HG03460 (cell line): ENCODE measurements at regions not wholly inside any gene's neighbourhood (a gene's known extent, or its start where the extent isn't known, plus 50 kb on each side); places are given as distances from the start of the nearest gene placed in this dataset.
A peak's percentile ranks its signal among the peaks of the same experiment; 100 is the strongest.

Experiments used
- ATAC-seq: cut with Tn5 transposase; IDR thresholded peaks from one replicate; pipeline ENCODE4 v1.9.1; 2021; ENCODE audit not compliant: unreplicated experiment

DNA sequence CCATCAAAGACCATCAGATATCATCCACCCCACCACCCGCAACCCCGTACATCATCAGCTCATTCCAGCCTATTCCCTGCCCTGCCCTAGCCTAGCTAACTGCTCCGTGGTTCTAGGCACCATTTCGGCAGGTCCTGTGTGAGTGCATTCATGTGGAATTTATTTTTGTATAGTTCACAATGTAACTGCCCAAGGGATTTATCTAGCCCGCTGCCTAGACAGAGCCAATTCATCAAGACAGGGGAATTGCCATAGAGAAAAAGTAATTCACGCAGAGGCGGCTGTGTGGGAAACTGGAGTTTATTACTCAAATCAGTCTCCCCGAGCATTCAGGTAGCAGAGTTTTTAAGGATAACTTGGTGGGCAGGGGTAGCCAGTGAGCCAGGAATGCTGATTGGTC, 109.2 kb upstream of the UBL3 start:
- no peak for ATAC-seq

DNA sequence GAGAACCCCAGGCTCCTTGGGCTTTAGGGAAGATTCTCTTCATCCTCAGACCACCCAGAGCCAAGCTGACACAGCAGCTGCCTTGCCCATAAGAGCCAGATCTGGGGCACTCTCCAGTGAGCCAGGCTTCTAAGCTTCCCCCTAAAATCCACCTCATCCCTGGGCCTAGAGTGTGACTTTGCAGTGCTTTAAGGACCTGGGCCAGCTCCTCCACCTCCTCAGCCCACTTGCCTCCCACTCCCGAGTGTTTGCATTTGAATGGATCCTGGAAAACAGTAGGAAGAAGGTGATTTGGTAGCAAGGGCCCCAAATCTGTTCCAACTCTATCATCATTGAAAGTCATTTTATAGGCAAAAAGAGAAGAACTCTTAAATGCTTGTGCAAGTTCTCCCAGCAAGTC, 108.7 kb upstream of the UBL3 start:
- ATAC-seq: no peak

DNA sequence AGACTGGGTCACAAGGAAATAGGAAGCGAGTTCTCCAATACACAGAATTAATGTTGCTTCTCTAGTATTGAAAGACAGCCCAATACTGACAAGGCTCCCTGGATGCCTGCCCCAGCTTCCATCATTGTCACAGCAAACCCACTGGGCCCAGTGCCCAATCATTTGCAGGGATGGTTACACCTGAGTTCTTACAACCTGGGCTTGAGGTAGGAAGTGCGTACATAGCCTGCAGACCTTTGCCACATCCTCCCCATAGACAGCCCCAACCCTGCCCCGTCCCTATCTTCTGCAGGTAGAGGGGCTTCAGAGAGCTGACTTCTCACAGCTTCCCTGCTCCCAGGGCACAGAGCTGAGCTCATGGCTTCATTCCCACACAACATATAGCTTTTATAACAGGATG, 108.1 kb upstream of the UBL3 start:
- no peak for ATAC-seq

DNA sequence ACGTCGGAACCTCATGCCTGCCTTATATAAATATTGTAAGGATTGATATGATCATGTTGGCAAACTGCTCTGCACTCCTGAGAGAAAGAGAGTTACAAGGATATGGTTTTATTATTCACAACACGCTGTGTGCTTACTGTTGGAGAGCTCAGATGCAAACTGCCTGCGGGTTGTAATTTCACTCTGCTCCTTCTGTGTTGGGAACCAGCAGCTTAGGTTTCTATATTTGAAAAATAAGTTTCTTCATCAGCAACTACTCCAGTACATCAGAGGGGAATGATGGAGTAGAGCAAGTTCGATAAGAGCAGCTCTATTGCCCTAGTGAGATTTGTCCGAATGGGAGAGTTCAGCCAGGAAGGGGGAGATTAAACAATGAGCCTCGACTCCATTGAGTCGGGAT, 106.9 kb upstream of the UBL3 start:
- no peak for ATAC-seq

DNA sequence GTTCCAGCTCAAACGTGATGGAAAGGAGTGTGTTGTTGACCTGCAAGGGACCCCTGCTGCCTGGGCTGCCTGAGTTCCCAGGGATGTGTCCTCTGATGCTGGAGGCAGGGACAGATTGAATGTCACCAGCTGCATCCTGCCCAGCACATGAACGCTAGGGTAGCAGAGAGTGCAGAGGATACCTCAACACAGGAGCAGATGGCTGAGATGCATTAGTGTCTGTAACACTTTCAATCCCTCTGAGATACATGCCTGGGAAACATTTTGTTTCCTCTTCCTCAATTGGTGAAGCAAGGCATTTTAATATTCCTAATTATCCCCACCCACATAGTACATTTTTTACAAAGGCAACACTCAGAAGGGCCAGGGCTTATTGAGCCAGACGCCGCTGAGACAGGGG, 106.4 kb upstream of the UBL3 start:
- ATAC-seq: no peak

DNA sequence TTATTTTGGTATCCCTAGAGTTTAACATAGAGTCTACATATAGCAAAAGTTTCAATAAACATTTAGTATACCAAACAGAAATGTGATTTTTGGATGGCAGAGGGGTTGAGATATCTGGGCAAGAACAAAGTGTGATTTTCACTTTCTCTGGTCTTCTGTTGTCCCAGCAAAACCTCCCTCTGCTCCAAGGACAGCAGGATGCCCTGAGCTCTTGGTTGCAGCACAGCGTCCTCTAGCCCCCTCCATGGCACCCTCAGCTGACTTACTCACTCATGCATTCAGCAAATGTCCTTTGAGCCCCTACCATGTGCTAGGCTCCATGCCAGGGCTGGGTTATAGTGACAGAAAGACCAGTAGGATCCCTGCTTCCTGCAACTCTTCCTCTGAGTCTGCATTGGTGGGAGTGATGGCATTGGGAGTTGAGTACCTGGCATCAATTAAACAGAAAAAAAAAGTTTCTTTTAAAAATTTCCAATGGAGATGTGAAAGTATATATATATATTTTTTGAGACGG, 104.8 kb upstream of the UBL3 start:
- ATAC-seq: no peak

DNA sequence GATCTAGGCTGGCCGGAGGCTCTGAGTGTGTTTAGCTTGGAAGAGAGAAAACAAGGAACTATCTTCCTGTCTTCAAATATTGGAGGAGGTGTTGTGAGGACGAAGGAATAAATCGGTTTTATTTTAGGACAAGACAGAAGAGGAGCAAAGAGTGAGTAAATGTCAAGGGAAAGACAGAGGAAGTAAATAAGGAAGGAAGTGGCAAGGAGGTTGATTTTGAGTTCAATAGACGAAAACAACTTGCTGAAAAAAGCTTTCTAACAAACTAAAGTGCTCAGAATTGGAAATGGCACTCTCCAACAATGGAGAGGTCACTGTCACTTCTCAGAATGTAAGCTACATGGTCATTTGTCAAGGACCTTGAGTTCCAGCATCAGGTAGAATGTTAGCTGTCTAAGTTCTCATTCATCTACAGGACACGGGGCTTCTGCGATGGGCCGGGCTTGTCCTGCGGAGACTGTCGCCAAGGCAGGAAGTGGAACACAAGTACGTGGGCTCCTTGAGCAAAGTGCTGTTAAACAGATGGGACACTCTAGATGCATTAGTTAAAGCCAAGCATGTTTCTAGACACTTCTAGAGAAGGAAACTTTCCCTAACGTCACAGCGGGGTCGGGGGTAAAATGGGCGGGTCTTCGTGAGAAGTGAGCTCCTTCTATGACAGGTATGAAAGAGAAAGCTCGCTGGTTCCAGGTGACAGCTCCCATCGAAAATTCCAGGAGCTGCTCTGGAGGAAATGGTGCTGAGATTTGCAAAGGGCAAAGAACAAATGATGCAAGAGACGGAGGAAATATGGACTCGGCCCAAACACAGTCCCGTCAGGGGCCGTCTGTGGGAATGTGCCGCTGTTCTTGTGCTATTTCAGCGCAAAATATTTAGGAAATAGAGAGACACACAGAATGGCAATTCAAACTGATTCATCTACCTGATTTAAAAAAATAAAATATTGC, 103.9 kb upstream of the UBL3 start:
- no peak for ATAC-seq

DNA sequence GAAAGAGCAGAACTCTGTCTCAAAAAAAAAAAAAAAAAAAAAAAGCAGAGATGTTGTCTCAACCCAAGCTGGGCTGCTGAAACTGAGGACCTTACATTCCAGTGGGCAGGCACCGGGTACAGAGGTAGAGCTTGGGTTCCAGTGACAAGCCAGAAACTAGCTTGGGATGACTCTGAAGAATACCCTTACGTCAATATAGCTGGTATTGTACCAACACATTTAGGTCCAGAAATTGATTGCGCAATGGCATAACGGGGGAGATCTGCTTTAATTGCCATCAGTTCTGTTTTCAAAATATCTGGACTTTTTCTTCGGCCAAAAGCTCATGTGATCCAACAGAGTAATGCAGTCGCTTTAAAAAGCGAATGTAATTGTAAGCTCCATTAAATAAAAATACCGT, 103.1 kb upstream of the UBL3 start:
- ATAC-seq: no peak

DNA sequence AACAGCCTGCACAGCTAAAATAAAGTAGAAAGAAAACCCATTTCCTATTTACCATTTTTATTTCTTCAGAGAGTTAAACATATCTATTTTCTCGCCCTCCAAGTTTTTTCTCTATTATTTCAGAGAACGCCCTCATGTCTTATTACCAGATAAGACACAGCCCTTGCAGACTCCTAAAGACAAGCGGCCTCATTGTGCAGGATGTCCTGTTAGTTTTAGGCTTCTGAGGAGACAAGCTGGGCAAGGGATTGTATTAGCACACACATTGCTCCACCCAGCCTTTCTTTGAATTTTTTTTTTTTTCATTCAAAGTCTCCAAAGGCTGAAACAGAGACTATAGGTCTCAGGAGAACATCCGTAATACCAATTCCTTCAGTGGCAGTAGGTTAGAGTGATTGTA, 101.8 kb upstream of the UBL3 start:
- no peak for ATAC-seq

DNA sequence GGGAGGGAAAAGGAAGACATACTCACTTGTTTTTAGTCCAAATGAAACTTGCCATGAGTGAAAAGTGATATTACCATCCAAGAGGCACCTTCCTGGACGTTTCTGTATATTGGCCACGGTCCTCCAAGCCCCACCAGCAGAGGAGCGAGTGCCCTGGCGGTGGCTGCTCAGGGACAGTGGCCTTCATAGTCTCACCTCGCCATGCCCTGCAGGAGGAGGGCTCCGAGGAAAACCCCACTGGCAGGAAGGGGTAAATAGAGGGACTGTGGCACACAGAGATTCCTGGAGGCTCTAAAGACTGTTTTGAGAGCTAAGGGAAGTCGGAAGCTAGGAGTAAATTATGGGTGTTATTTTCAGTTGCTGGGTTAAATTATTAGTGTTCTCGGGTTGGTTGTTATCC, 98.4 kb upstream of the UBL3 start:
- no peak for ATAC-seq

DNA sequence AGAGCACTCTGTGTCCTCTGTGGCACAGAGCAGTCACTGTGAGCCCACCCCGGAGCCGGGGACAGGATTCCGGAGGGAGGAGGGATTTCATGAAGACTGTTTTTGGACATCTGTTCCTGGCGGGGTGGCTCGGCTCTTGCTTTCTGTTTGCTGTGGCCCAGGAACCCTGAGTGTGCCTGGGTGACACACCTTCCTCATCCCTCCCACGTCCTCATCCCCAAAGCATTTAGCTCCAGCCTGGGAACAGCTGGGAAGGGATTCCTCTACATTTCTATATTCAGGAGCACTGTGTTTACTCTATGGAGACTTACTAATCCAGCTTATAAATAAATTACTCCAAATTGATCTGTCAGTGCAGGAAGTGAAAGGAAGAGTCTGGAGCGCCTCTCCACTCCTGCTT, 97.8 kb upstream of the UBL3 start:
- ATAC-seq: no peak

DNA sequence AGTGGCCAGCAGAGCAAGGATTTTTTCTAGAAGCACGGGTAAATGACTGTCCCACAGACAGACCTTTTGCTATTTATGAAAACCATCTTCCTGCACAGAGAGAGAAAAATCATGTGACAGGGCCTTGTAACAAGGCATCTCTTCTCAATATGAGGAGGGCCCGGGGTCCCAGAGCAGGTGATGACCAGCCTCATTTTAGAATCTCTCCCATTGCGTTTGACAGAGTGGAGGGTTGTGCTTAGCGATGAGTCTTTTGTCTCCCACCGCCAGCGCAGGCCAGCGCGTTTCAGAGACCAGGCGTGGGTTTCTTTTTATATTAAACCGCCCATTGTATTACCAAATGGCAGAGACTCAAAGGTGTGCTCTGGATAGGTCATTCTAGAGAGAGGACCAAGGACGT, 97.4 kb upstream of the UBL3 start:
- ATAC-seq: no peak

DNA sequence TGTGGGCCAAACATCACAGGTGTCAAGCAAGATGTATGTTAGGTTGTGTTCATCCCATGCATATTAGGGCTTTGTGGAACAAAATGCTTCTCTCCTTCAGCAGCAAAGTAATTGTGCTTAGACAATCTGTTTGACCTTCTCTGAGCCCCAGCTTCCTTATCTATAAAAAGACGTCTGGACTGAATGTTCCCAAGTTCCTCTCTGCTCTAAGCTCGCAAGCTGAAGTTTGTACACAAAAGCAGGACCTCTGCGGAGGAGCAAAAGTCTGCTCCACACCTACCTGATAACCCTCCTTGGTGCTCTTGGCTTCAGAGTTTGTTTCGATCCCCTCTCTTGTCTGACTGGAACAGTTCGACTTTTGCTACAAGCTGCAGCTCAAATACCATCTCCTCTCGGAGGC, 95.7 kb upstream of the UBL3 start:
- ATAC-seq: no peak

DNA sequence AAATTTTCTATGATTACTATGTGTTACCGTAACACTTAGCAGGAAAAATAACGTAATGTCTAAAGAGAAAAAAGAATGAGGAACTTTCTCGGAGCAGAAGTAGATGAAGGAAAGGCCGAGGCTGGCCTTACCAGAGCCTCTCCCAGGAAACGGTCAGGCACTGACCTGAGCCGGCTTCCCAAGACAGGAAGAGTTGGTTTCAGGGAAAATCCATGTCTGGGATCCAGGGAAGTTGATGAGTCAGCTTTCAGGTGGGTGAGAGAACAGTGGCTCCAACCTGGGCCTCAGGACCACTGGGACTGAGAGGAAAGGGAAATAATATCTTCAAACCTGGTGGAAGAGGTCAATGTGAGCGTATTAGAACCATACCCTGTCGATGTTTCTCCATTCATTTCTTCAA, 93.3 kb upstream of the UBL3 start:
- no peak for ATAC-seq

DNA sequence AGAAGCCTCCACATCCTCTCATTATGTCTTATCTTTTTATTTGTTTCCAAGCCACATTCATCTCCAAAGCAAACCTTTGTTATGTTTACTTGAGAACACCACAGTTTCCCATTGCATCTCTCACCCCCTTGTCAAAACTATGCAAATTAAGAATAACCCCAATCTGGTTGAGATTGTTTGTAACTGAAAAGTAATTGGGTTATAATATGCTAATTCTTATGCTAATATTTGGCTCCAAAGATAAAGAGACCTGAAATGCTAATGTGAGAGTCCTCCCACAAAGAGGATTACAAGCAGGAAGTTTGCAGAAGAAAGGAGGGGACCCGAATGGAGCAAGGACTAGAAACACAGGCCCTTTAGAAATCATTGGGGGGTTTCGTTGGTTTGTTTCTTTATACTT, 92.9 kb upstream of the UBL3 start:
- no peak for ATAC-seq

DNA sequence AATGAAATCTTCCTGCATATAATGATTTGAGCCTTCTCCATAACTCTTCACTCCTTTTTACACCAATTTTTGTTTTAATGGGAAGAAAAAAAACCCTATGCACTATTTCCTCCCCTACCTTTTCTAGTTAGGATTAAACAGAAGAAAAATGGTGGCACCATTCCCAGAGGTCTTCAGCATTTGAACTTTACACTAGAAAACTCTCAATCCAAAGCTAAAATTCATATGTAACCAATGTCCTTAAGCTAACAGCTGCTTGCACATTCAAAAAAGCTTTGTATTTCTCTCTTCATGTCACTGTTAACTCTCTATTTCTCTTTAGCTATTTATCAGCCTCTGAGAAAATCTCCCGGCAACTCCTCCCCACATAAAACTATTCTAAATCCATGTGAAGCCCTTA, 90.3 kb upstream of the UBL3 start:
- no peak for ATAC-seq

DNA sequence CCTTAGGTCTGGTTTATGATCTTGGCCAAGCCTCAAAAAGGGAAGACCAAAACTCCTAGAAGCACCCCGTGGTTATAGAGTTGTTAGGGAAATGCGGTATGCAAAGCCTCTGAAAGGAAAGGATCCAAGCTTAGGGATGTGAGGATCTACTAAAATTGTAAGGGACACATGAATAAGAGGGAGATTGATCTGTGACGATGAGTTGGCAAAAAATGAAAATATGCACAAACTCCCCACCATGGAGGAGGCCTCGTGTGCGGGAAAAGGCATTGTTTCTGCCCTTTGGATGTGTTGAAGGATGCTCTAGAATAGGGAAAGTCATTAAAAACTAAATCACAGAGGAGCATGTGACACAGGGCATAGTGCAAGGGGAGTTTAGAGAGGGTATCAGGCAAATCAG, 88.7 kb upstream of the UBL3 start:
- ATAC-seq: no peak

DNA sequence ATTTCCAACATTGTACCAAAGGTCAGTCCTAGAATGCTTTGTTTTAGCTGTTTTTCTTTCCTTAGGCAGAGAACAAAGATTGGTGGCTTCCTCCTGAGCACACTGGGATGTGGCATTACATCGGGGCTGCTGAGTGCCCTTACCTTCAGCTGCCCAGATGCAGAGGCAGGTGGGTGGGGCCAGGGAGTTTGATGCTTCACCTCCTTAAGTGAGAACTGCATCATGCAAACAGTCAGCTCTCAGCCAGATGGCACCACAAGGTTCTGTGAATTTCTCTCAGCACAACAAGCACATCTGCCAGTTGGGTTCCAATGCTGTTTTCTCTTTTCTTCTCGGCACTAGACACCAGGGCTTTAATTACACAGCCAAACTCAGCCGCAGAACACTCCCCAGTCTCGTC, 87.4 kb upstream of the UBL3 start:
- ATAC-seq: no peak

DNA sequence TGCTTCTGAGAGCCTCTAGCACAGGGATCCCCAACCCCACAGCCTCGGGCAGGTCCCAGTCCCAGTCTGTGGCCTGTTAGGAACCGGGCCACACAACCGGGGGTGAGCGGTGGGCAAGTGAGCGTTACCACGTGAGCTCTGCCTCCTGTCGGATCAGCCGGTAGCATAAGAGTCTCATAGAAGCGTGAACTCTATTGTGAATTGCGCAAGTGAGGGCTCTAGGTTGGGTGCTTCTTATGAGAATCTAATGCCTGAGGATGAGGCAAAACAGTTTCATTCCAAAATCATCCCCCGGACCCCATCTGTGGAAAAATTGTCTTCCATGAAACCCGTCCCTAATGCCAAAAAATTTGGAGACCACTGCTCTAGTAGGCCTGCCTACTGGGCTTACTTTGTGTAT, 87.0 kb upstream of the UBL3 start:
- no peak for ATAC-seq

DNA sequence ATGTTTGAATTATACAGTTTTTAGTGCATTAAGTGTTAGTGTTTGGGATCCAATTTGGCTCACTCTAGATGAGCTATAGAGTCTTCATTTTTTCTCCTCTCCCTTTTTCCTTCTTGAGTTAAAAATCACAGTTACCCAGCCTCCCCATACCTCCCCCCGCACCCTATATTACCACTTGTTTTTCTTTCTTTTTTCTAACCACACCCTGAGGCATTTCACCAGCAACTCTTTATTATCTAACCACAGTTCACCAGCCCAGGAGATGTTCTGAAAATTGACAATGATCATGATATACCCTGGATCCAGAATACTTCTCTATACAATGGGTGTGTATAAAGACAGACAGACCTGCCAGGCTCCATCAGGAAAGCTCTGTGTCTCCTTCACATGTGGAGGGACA, 86.5 kb upstream of the UBL3 start:
- no peak for ATAC-seq

DNA sequence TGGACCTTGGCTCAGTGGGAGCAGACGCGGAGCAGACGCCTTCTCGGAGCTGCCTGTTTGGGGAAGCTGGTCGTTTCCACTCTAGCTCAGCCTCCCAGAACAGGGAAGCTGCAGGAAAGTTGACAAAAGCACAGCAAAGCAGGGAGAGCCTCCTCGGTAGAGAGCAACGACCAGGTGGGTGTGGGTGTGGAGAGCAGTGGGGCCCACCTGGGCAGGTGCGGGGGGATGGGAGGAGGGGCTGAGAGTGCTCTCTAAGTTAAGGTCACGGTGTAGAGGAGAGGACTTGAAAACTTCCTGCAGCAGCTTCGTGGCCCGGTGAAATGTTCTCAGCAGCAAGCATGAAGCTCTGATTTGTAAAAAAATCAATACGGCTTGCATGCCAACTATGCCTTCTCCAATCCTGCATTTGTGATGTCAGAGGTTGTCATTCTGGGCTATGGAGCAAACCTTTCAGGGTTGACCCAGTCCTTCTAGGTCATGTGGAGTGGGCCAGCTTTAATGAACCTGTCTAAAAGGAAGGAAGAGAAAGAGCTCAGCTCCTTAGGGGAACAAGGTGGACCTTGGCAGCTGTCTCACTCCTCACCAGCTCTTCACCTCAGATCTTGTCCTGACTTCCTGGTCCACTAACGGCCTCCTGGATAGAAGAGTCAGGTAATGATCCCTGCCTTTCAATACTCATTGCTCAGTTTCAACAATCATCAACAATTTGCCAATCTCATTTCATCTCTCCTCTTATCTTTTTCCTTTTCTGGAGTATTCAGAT, 85.8 kb upstream of the UBL3 start:
- ATAC-seq: peak; percentile 12

DNA sequence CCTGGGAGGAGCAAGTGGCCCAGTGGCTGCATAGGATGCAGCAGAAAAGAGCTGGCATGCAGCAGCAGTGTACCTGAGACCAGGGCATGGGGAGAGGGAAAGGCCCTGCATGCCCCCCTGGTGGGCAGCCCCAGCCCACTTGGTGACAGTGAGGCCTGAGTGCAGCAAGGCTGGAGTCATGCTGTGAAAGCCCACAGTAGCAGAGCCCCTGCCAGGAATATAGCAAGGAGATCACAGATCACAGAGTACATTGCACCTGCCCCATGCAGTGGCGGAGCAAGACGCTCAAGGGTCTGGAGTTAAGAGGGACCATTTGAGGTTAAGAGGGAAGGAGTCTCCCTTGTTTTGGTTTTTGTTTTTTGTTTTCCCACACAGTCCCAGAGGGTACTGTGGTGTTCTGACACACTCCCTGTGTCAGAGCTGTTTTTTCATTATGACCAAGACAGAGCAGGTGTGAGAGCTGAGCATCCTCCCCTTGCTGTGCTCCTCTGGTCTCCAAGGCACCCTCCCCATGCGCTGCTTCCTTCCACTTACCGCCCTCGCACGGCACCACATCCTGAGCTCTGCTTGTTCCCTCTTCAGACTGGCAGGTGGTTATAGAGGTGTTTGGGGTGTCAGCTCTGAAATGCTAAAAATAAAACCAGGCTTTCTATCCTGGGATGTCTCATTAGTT, 85.0 kb upstream of the UBL3 start:
- ATAC-seq: peak; percentile 90
